ENCODE measurements at regions not wholly inside any gene's neighbourhood (a gene's known extent, or its start where the extent isn't known, plus 50 kb on each side); places are given as distances from the start of the nearest gene placed in this dataset.

GRCh38 chr20:54839224-54839623 is 363.8 kb downstream of the DOK5 start:
- no peaks in the 10 kb centered on the region for H3K36me3 ChIP-seq
- no peak for DNase-seq
- no peak overlapping the region for H3K27ac ChIP-seq
- TF ChIP-seq EP300 (IDR thresholded peaks at IDR 0.05) (no peak), POLR2A (IDR thresholded peaks at IDR 0.05) (no peak), CTCF (IDR thresholded peaks at IDR 0.05) (no peak), POLR2AphosphoS5 (IDR thresholded peaks at IDR 0.05) (no peak)
- WGBS, 2 donors, result 63 to 72% methylated on average over 6 of the region's 6 CpGs
- H3K9me3 ChIP-seq, result no peaks in the 10 kb centered on the region
- no peaks in the 10 kb centered on the region for H3K4me1 ChIP-seq
- no peaks in the 10 kb centered on the region for H3K27me3 ChIP-seq
- H3K4me3 ChIP-seq, result no peak overlapping the region
- no peak for ATAC-seq (ENCODE audit: low FRiP score in 2 of 2)

DNA sequence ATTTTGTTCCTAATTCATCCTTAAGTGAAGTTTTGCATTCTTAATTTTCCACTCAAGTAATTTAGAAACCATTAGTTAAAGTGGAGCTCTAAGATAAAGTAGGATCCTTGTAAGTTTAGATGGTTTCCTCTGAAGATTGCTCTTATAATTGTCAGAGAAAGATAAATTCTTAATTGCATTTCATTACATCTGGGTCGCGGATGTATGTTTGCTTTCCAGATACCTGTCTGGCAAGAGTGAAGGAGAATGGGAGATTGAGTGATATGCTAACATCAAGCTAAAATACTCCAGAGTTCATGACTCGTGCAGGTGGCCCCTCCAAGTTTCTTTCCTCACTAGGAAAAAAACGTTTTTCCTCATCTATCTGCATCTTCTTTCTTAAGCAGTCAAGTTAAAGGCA is 361.8 kb downstream of the DOK5 start:
- DNase-seq (no peak), ATAC-seq (ENCODE audit: low FRiP score in 2 of 2) (no peak)
- TF ChIP-seq POLR2A (IDR thresholded peaks at IDR 0.05) (no peak), EP300 (IDR thresholded peaks at IDR 0.05) (no peak), CTCF (IDR thresholded peaks at IDR 0.05) (no peak), POLR2AphosphoS5 (IDR thresholded peaks at IDR 0.05) (no peak)
- no peak overlapping the region for H3K27ac ChIP-seq
- no peaks in the 10 kb centered on the region for H3K9me3 ChIP-seq
- H3K4me1 ChIP-seq, result no peaks in the 10 kb centered on the region
- WGBS, 2 donors, result 48 to 58% methylated on average over 4 of the region's 4 CpGs
- H3K36me3 ChIP-seq, result no peaks in the 10 kb centered on the region
- no peaks in the 10 kb centered on the region for H3K27me3 ChIP-seq
- H3K4me3 ChIP-seq, result no peak overlapping the region

GRCh38 chr20:54822386-54822785 is 347.0 kb downstream of the DOK5 start:
- WGBS, 2 donors, result 63 to 66% methylated on average over 2 of the region's 2 CpGs

DNA sequence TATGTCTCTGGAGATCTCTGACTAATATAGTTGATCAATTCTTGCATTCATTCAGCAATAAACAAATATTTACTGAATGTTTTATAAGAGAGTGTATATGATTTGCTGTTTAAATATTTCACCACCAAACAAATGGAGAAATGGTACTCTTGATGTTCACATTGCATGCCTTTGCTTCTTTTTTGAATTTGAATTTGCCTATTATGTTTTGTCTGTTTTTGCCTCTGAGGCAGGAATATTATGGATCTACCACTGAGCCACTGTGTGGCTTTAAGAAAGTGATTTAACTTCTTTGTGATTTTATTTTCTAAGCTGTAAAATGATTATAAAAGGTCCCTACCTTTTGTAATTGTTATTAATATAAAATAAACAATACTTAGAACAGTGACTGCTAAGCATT is 345.0 kb downstream of the DOK5 start:
- H3K27ac ChIP-seq, result no peak overlapping the region
- no peak overlapping the region for H3K4me3 ChIP-seq
- TF ChIP-seq EP300 (IDR thresholded peaks at IDR 0.05), result no peak
- TF ChIP-seq CTCF (IDR thresholded peaks at IDR 0.05), result no peak
- no peak for TF ChIP-seq POLR2AphosphoS5 (IDR thresholded peaks at IDR 0.05)
- no peak for TF ChIP-seq POLR2A (IDR thresholded peaks at IDR 0.05)
- H3K4me1 ChIP-seq, result no peaks in the 10 kb centered on the region
- DNase-seq (no peak), ATAC-seq (ENCODE audit: low FRiP score in 2 of 2) (no peak)
- H3K36me3 ChIP-seq, result no peaks in the 10 kb centered on the region
- H3K9me3 ChIP-seq, result no peaks in the 10 kb centered on the region
- H3K27me3 ChIP-seq, result no peaks in the 10 kb centered on the region

More at GRCh38 chr20:54822386-54822785, 347.0 kb downstream of the DOK5 start:
- Histone ChIP-seq H3K27ac (no peak overlapping the region), H3K36me3 (no peaks in the 10 kb centered on the region), H3K27me3 (no peaks in the 10 kb centered on the region), H3K4me1 (no peaks in the 10 kb centered on the region), H3K9me3 (no peaks in the 10 kb centered on the region), H3K4me3 (no peak overlapping the region)
- no peak for TF ChIP-seq POLR2AphosphoS5 (IDR thresholded peaks at IDR 0.05)
- no peak for TF ChIP-seq POLR2A (IDR thresholded peaks at IDR 0.05)
- TF ChIP-seq CTCF (IDR thresholded peaks at IDR 0.05), result no peak
- no peak for TF ChIP-seq EP300 (IDR thresholded peaks at IDR 0.05)
- DNase-seq, result no peak
- ATAC-seq (ENCODE audit: low FRiP score in 2 of 2), result no peak

GRCh38 chr20:54806462-54806861 is 331.1 kb downstream of the DOK5 start:
- no peak for ATAC-seq (ENCODE audit: low FRiP score in 2 of 2)
- TF ChIP-seq CTCF (IDR thresholded peaks at IDR 0.05) (no peak), POLR2A (IDR thresholded peaks at IDR 0.05) (no peak), EP300 (IDR thresholded peaks at IDR 0.05) (no peak), POLR2AphosphoS5 (IDR thresholded peaks at IDR 0.05) (no peak)
- Histone ChIP-seq H3K9me3 (no peaks in the 10 kb centered on the region), H3K27me3 (no peaks in the 10 kb centered on the region), H3K4me1 (no peaks in the 10 kb centered on the region), H3K27ac (no peak overlapping the region), H3K36me3 (no peaks in the 10 kb centered on the region), H3K4me3 (no peak overlapping the region)
- DNase-seq, result no peak
- WGBS, 2 donors, result 78 to 86% methylated on average over 5 of the region's 5 CpGs
